Mesenchymal stem cell (in vitro differentiated cells and primary cell): ENCODE measurements at regions not wholly inside any gene's neighbourhood (a gene's known extent, or its start where the extent isn't known, plus 50 kb on each side); places are given as distances from the start of the nearest gene placed in this dataset.

Source experiments
- DNase-seq: peaks from one replicate; pipeline ENCODE4 v3.0.0-alpha.2; 2013
- H2AFZ ChIP-seq: one replicate; pipeline ENCODE4 v1.6.1; 2013; ENCODE audit warnings: low read depth, mild to moderate bottlenecking, control low read depth, inconsistent platforms, low read length, moderate library complexity
- H2AK5ac ChIP-seq: 2 replicates; pipeline ENCODE4 v1.6.1; 2013; ENCODE audit warnings: low read length, moderate library complexity, mild to moderate bottlenecking, inconsistent platforms; ENCODE audit not compliant: severe bottlenecking
- H2BK120ac ChIP-seq: one replicate; pipeline ENCODE4 v1.6.1; 2013; ENCODE audit warnings: low read depth, mild to moderate bottlenecking, inconsistent platforms, low read length, moderate library complexity
- H2BK12ac ChIP-seq, 2 experiments: one replicate each; pipeline ENCODE4 v1.6.1; 2013; ENCODE audit warnings: inconsistent platforms in 2 of 2, low read length in 2 of 2, mild to moderate bottlenecking in 2 of 2, moderate library complexity in 2 of 2, control low read depth in 1 of 2
- H2BK15ac ChIP-seq: one replicate; pipeline ENCODE4 v1.6.1; 2013; ENCODE audit warnings: mild to moderate bottlenecking, low read depth, inconsistent platforms; ENCODE audit not compliant: poor library complexity, severe bottlenecking
- H2BK5ac ChIP-seq: 2 replicates; pipeline ENCODE4 v1.6.1; 2013; ENCODE audit warnings: low read depth, mild to moderate bottlenecking, low read length, control low read depth, inconsistent platforms; ENCODE audit not compliant: poor library complexity, severe bottlenecking
- H3K14ac ChIP-seq, 2 experiments: one replicate each; pipeline ENCODE4 v1.6.1; 2013; ENCODE audit warnings: inconsistent platforms in 2 of 2, low read length in 2 of 2, control low read depth in 1 of 2, mild to moderate bottlenecking in 1 of 2, moderate library complexity in 1 of 2
- H3K18ac ChIP-seq, 2 experiments: one replicate each; pipeline ENCODE4 v1.6.1; 2013; ENCODE audit warnings: inconsistent platforms in 2 of 2, low read length in 2 of 2, control low read depth in 1 of 2, low read depth in 1 of 2, mild to moderate bottlenecking in 1 of 2
- H3K23ac ChIP-seq, 2 experiments: one replicate each; pipeline ENCODE4 v1.6.1; 2013; ENCODE audit warnings: inconsistent platforms in 2 of 2, low read length in 2 of 2, mild to moderate bottlenecking in 2 of 2, moderate library complexity in 2 of 2, control low read depth in 1 of 2
- H3K27ac ChIP-seq: 2 replicates; pipeline ENCODE4 v1.5.1; 2013; ENCODE audit warnings: mild to moderate bottlenecking, moderate library complexity, low read length, control low read depth, inconsistent platforms; ENCODE audit not compliant: poor library complexity, severe bottlenecking
- H3K27me3 ChIP-seq, 2 experiments: 2 replicates each; pipeline versions ENCODE4 v1.6.1 to v1.7.0; 2013; ENCODE audit warnings: low read length in 2 of 2, mild to moderate bottlenecking in 2 of 2, moderate library complexity in 2 of 2, control low read depth in 1 of 2, inconsistent platforms in 1 of 2; ENCODE audit not compliant: control insufficient read depth in 1 of 2, insufficient read depth in 1 of 2
- H3K36me3 ChIP-seq, 2 experiments: 2 replicates each; pipeline versions ENCODE4 v1.6.1 to v1.7.0; 2013; ENCODE audit warnings: low read length in 2 of 2, control low read depth in 1 of 2, inconsistent platforms in 1 of 2, low read depth in 1 of 2, mild to moderate bottlenecking in 1 of 2; ENCODE audit not compliant: insufficient read depth in 2 of 2, control insufficient read depth in 1 of 2
- H3K4ac ChIP-seq, 2 experiments: one replicate each; pipeline ENCODE4 v1.6.1; 2013; ENCODE audit warnings: inconsistent platforms in 2 of 2, low read length in 2 of 2, mild to moderate bottlenecking in 2 of 2, moderate library complexity in 2 of 2, control low read depth in 1 of 2, low read depth in 1 of 2
- H3K4me1 ChIP-seq: 2 replicates; pipeline ENCODE4 v1.6.1; 2013; ENCODE audit warnings: low read depth, low read length, control low read depth; ENCODE audit not compliant: control insufficient read depth, insufficient read depth
- H3K4me2 ChIP-seq: 2 replicates; pipeline ENCODE4 v1.6.1; 2013; ENCODE audit warnings: low read length, mild to moderate bottlenecking, inconsistent platforms; ENCODE audit not compliant: poor library complexity, severe bottlenecking
- H3K4me3 ChIP-seq, 2 experiments: 2 replicates each; pipeline versions ENCODE4 v1.5.1 to v1.7.0; 2013; ENCODE audit warnings: low read length in 2 of 2, mild to moderate bottlenecking in 2 of 2, control low read depth in 1 of 2, low read depth in 1 of 2; ENCODE audit not compliant: insufficient read depth in 1 of 2
- H3K79me1 ChIP-seq: replicated peaks from 2 replicates; pipeline ENCODE4 v1.6.1; 2013; ENCODE audit warnings: mild to moderate bottlenecking, control low read depth, low read length, inconsistent platforms; ENCODE audit not compliant: poor library complexity, severe bottlenecking
- H3K9ac ChIP-seq: 2 replicates; pipeline ENCODE4 v1.7.0; 2013; ENCODE audit warnings: mild to moderate bottlenecking, low read length, moderate library complexity
- H3K9me3 ChIP-seq: 2 replicates; pipeline ENCODE4 v1.7.0; 2013; ENCODE audit warnings: mild to moderate bottlenecking, low read length; ENCODE audit not compliant: control insufficient read depth
- H4K8ac ChIP-seq: one replicate; pipeline ENCODE4 v1.6.1; 2013; ENCODE audit warnings: inconsistent platforms, mild to moderate bottlenecking, low read length, moderate library complexity
- H4K91ac ChIP-seq: one replicate; pipeline ENCODE4 v1.6.1; 2013; ENCODE audit warnings: mild to moderate bottlenecking, low read length, inconsistent platforms
- WGBS: methylation state at CpG from one replicate; pipeline ENCODE4 v1.1.7; 2013; ENCODE audit warnings: mixed read lengths; 5-methylcytosine and 5-hydroxymethylcytosine counted together

GRCh38 chr1:238176441-238176840 lies 285.7 kb upstream of the ZP4 start:
- Histone ChIP-seq H3K23ac (no peak overlapping the region), H3K27ac (no peak overlapping the region), H2BK5ac (no peak overlapping the region), H3K18ac (no peak overlapping the region), H2BK12ac (no peak overlapping the region), H3K4ac (no peak overlapping the region), H3K4me1 (no peaks in the 10 kb centered on the region), H3K36me3 (no peaks in the 10 kb centered on the region), H2AK5ac (no peak overlapping the region), H3K27me3 (no peaks in the 10 kb centered on the region), H3K9me3 (peaks cover 26% of the 10 kb centered on the region), H4K91ac (no peak overlapping the region), H3K14ac (no peak overlapping the region), H2BK15ac (no peak overlapping the region), H4K8ac (no peak overlapping the region), H2BK120ac (no peak overlapping the region), H3K79me1 (no peaks in the 10 kb centered on the region), H2AFZ (no peak overlapping the region), H3K4me2 (no peak overlapping the region), H3K9ac (no peak overlapping the region), H3K4me3 (no peak overlapping the region)
- 78% methylated on average over 2 of the region's 2 CpGs for WGBS
- DNase-seq = no peak

GRCh38 chr1:238171985-238172384 lies 281.3 kb upstream of the ZP4 start:
- no peak overlapping the region for H2BK15ac ChIP-seq
- no peak overlapping the region for H2BK12ac ChIP-seq
- no peak overlapping the region for H2AFZ ChIP-seq
- no peak overlapping the region for H3K18ac ChIP-seq
- no peak overlapping the region for H2BK5ac ChIP-seq
- DNase-seq = no peak
- H4K8ac ChIP-seq = no peak overlapping the region
- no peaks in the 10 kb centered on the region for H3K79me1 ChIP-seq
- no peak overlapping the region for H2AK5ac ChIP-seq
- H4K91ac ChIP-seq = no peak overlapping the region
- no peak overlapping the region for H3K23ac ChIP-seq
- peaks cover 24% of the 10 kb centered on the region for H3K9me3 ChIP-seq
- no peak overlapping the region for H2BK120ac ChIP-seq
- no peak overlapping the region for H3K4me2 ChIP-seq
- no peaks in the 10 kb centered on the region for H3K4me1 ChIP-seq
- H3K27me3 ChIP-seq = no peaks in the 10 kb centered on the region
- H3K9ac ChIP-seq = no peak overlapping the region
- no peak overlapping the region for H3K4ac ChIP-seq
- H3K27ac ChIP-seq = no peak overlapping the region
- no peak overlapping the region for H3K14ac ChIP-seq
- H3K36me3 ChIP-seq = no peaks in the 10 kb centered on the region
- H3K4me3 ChIP-seq = no peak overlapping the region
- 67% methylated on average over 1 of the region's 2 CpGs for WGBS

- Histone ChIP-seq H3K18ac (no peak overlapping the region), H3K79me1 (no peaks in the 10 kb centered on the region), H2BK12ac (no peak overlapping the region)
Measured at GRCh38 chr1:238161955-238162354, 271.2 kb upstream of the ZP4 start.

GRCh38 chr1:238153939-238154338 lies 263.2 kb upstream of the ZP4 start:
- no peak for DNase-seq
- 43% methylated on average over 3 of the region's 3 CpGs for WGBS
- H3K9ac ChIP-seq = no peak overlapping the region

More at GRCh38 chr1:238161955-238162354, 271.2 kb upstream of the ZP4 start:
- H2AFZ ChIP-seq = no peak overlapping the region
- no peak overlapping the region for H4K91ac ChIP-seq
- H4K8ac ChIP-seq = no peak overlapping the region
- no peak for DNase-seq
- H2BK120ac ChIP-seq = no peak overlapping the region
- H3K23ac ChIP-seq = no peak overlapping the region
- H3K4me2 ChIP-seq = no peak overlapping the region
- H3K4ac ChIP-seq = no peak overlapping the region
- no peaks in the 10 kb centered on the region for H3K4me1 ChIP-seq
- no peak overlapping the region for H3K4me3 ChIP-seq
- H3K36me3 ChIP-seq = no peaks in the 10 kb centered on the region
- no peak overlapping the region for H2AK5ac ChIP-seq
- no peak overlapping the region for H2BK15ac ChIP-seq
- H3K27ac ChIP-seq = no peak overlapping the region
- H3K27me3 ChIP-seq = no peaks in the 10 kb centered on the region
- no peak overlapping the region for H3K9ac ChIP-seq
- H2BK5ac ChIP-seq = no peak overlapping the region
- H3K9me3 ChIP-seq = peaks cover 40% of the 10 kb centered on the region
- H3K14ac ChIP-seq = no peak overlapping the region

More at GRCh38 chr1:238153939-238154338, 263.2 kb upstream of the ZP4 start:
- no peak overlapping the region for H2BK5ac ChIP-seq
- H3K4me3 ChIP-seq = no peak overlapping the region
- H3K79me1 ChIP-seq = no peaks in the 10 kb centered on the region
- H2AFZ ChIP-seq = no peak overlapping the region
- H3K23ac ChIP-seq = no peak overlapping the region
- no peak overlapping the region for H3K27ac ChIP-seq
- no peak overlapping the region for H3K14ac ChIP-seq
- no peaks in the 10 kb centered on the region for H3K27me3 ChIP-seq
- H2AK5ac ChIP-seq = no peak overlapping the region
- no peak overlapping the region for H2BK15ac ChIP-seq
- no peak overlapping the region for H3K18ac ChIP-seq
- no peaks in the 10 kb centered on the region for H3K4me1 ChIP-seq
- H4K91ac ChIP-seq = no peak overlapping the region
- no peaks in the 10 kb centered on the region for H3K36me3 ChIP-seq
- no peak overlapping the region for H3K4ac ChIP-seq
- no peak overlapping the region for H2BK12ac ChIP-seq
- no peak overlapping the region for H3K4me2 ChIP-seq
- H3K9me3 ChIP-seq = peaks cover 5% of the 10 kb centered on the region
- H2BK120ac ChIP-seq = no peak overlapping the region
- no peak overlapping the region for H4K8ac ChIP-seq
